LNCAP (cell line): ENCODE measurements at regions not wholly inside any gene's neighbourhood (a gene's known extent, or its start where the extent isn't known, plus 50 kb on each side); places are given as distances from the start of the nearest gene placed in this dataset.

ENCODE experiments used
- CTCF ChIP-seq: fragments of 450-650 bp; IDR thresholded peaks from 2 replicates; pipeline ENCODE4 v1.5.1; 2017; ENCODE audit warnings: mild to moderate bottlenecking

GRCh38 chr22:33162196-33162595 lies 104.0 kb upstream of the SYN3 start:
- TF ChIP-seq CTCF: no peak

GRCh38 chr22:33160525-33160924 lies 102.3 kb upstream of the SYN3 start:
- no peak for TF ChIP-seq CTCF

GRCh38 chr22:33149611-33150010 lies 91.4 kb upstream of the SYN3 start:
- TF ChIP-seq CTCF: no peak

GRCh38 chr22:33144721-33145120 lies 86.5 kb upstream of the SYN3 start:
- TF ChIP-seq CTCF: no peak

- TF ChIP-seq CTCF: no peak
These were observed 84.3 kb upstream of the SYN3 start for GRCh38 chr22:33142282-33143055.

- TF ChIP-seq CTCF: no peak
These were observed 81.8 kb upstream of the SYN3 start for GRCh38 chr22:33139937-33140336.

- TF ChIP-seq CTCF: no peak
These were observed 72.3 kb upstream of the SYN3 start for GRCh38 chr22:33130473-33130872.

GRCh38 chr22:33129621-33130020 lies 71.4 kb upstream of the SYN3 start:
- no peak for TF ChIP-seq CTCF
